A673 (cell line): ENCODE measurements at regions not wholly inside any gene's neighbourhood (a gene's known extent, or its start where the extent isn't known, plus 50 kb on each side); places are given as distances from the start of the nearest gene placed in this dataset.
"Not testable (repeated sequence)": the region's sequence is repeated elsewhere in the genome, so short reads cannot be mapped to it uniquely, and the experiment has no call there.

Experiments used
- BruUV-seq: library from RNA; stranded (reverse); fragments of 400-500 nt; replicated peaks from 2 replicates; lab custom pipeline; 2021; lab: Mats Ljungman, UMichigan
- CTCF ChIA-PET: fragments of 300-600 bp; sonication (Branson Sonifier 250); formaldehyde crosslinking; loops from one replicate; lab custom pipeline; 2022; ENCODE audit warnings: antibody characterized with exemption; lab: Charles Lee
- POLR2A ChIA-PET: fragments of 300-600 bp; sonication (Branson Sonifier 250); formaldehyde crosslinking; loops from one replicate; lab custom pipeline; 2022; ENCODE audit warnings: antibody characterized with exemption; ENCODE audit not compliant: low non-redundant PET; lab: Charles Lee
- DNase-seq: peaks from one replicate; pipeline ENCODE4 v3.0.0-alpha.2; 2015; ENCODE audit warnings: low spot score
- H3K27ac ChIP-seq: fragments of 200-600 bp; sonication (generic); 2 replicates; pipeline ENCODE4 v1.5.1; 2016; ENCODE audit warnings: mixed run types, low read depth, mild to moderate bottlenecking, mixed read lengths, antibody characterized with exemption, low read length; ENCODE audit not compliant: poor library complexity, severe bottlenecking
- H3K27me3 ChIP-seq: fragments of 200-600 bp; sonication (generic); replicated peaks from 2 replicates; pipeline ENCODE4 v1.6.1; 2017; ENCODE audit warnings: mixed run types, low read depth, mild to moderate bottlenecking, mixed read lengths, antibody characterized with exemption, low read length; ENCODE audit not compliant: insufficient read depth, poor library complexity
- H3K36me3 ChIP-seq: fragments of 200-600 bp; sonication (generic); 2 replicates; pipeline ENCODE4 v1.6.1; 2016; ENCODE audit warnings: mixed run types, mild to moderate bottlenecking, mixed read lengths, antibody characterized with exemption, low read length; ENCODE audit not compliant: insufficient read depth, poor library complexity, severe bottlenecking
- H3K4me1 ChIP-seq: fragments of 200-600 bp; sonication (generic); 2 replicates; pipeline ENCODE4 v1.6.1; 2017; ENCODE audit warnings: mixed run types, mild to moderate bottlenecking, mixed read lengths, antibody characterized with exemption, low read length; ENCODE audit not compliant: insufficient read depth, poor library complexity, severe bottlenecking
- H3K4me3 ChIP-seq: fragments of 200-600 bp; sonication (generic); 2 replicates; pipeline ENCODE4 v1.5.1; 2016; ENCODE audit warnings: low read depth, mixed run types, mild to moderate bottlenecking, mixed read lengths, low read length; ENCODE audit not compliant: poor library complexity, severe bottlenecking
- H3K9me3 ChIP-seq: fragments of 200-600 bp; sonication (generic); 2 replicates; pipeline ENCODE4 v1.6.1; 2016; ENCODE audit warnings: mixed run types, low read depth, mild to moderate bottlenecking, mixed read lengths, antibody characterized with exemption, low read length; ENCODE audit not compliant: poor library complexity, severe bottlenecking
- EZH2 ChIP-seq: fragments of 200-600 bp; sonication (generic); IDR thresholded peaks from 2 replicates; pipeline ENCODE4 v1.6.1; 2017; ENCODE audit warnings: borderline replicate concordance, low read depth, mild to moderate bottlenecking, mixed read lengths, antibody characterized with exemption, low read length; ENCODE audit not compliant: poor library complexity, severe bottlenecking
- intact Hi-C: fragments of 100-400 bp; cut with micrococcal nuclease; formaldehyde crosslinking; loops from one replicate; pipeline ENCODE4 v1.10.0; 2022; ENCODE audit not compliant: unreplicated experiment
- TF ChIP-seq, protein P1 (sequence below): fragments of 300-800, 200-600 bp; sonication (generic); conservative IDR thresholded peaks from 2 replicates; pipeline ENCODE4 v1.5.1; 2017; ENCODE audit warnings: low read depth, mild to moderate bottlenecking, antibody characterized with exemption, low read length, moderate library complexity, mixed read lengths

GRCh38 chr5:99747342-99747741, 787.8 kb upstream of the FAM174A start:
- no TSS peak for BruUV-seq
- no peaks in the 10 kb centered on the region for H3K4me1 ChIP-seq
- no peak for DNase-seq
- ChIA-PET CTCF (no interaction called here), POLR2A (no interaction called here)
- TF ChIP-seq, protein P1, sequence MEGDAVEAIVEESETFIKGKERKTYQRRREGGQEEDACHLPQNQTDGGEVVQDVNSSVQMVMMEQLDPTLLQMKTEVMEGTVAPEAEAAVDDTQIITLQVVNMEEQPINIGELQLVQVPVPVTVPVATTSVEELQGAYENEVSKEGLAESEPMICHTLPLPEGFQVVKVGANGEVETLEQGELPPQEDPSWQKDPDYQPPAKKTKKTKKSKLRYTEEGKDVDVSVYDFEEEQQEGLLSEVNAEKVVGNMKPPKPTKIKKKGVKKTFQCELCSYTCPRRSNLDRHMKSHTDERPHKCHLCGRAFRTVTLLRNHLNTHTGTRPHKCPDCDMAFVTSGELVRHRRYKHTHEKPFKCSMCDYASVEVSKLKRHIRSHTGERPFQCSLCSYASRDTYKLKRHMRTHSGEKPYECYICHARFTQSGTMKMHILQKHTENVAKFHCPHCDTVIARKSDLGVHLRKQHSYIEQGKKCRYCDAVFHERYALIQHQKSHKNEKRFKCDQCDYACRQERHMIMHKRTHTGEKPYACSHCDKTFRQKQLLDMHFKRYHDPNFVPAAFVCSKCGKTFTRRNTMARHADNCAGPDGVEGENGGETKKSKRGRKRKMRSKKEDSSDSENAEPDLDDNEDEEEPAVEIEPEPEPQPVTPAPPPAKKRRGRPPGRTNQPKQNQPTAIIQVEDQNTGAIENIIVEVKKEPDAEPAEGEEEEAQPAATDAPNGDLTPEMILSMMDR, result no peak
- no peak for TF ChIP-seq EZH2
- intact Hi-C loops, result no loop called here
- no peaks in the 10 kb centered on the region for H3K27me3 ChIP-seq
- H3K9me3 ChIP-seq, result no peaks in the 10 kb centered on the region
- H3K4me3 ChIP-seq, result no peak overlapping the region
- no peaks in the 10 kb centered on the region for H3K36me3 ChIP-seq
- no peak overlapping the region for H3K27ac ChIP-seq

DNA sequence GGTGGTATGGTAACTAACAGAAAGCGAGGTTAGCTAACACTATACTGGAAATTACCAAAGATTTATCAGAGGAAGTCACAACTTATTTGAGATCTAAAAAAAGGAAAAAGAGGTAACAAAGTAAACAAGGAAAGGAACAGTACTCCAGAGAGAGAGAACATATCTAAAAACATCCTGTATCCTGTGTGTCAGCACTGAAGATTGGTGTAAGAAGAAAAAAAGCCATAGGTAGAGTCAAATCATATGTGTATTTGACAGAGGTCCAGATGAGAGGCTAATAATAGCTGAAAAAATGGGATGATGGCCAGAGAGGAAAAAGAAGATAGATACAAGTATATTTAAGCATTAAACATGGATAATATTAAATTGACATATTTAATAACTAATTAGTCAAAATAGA, 802.0 kb upstream of the FAM174A start:
- H3K9me3 ChIP-seq, POLR2A ChIA-PET, DNase-seq, H3K27ac ChIP-seq, H3K4me1 ChIP-seq, H3K4me3 ChIP-seq, H3K36me3 ChIP-seq, H3K27me3 ChIP-seq, BruUV-seq, CTCF ChIA-PET, intact Hi-C loops: not testable (repeated sequence)

- H3K9me3 ChIP-seq, H3K36me3 ChIP-seq, H3K27ac ChIP-seq, CTCF ChIA-PET, BruUV-seq, H3K27me3 ChIP-seq, DNase-seq, H3K4me3 ChIP-seq, POLR2A ChIA-PET, intact Hi-C loops, H3K4me1 ChIP-seq: not testable (repeated sequence)
Measured at GRCh38 chr5:99730653-99731052, 801.8 kb upstream of the CHD1 start.

GRCh38 chr5:99724732-99725290, 796.0 kb upstream of the CHD1 start:
- Histone ChIP-seq H3K4me3 (no peak overlapping the region), H3K36me3 (no peaks in the 10 kb centered on the region), H3K27me3 (no peaks in the 10 kb centered on the region), H3K27ac (no peak overlapping the region), H3K9me3 (no peaks in the 10 kb centered on the region), H3K4me1 (no peaks in the 10 kb centered on the region)
- BruUV-seq, result no TSS peak
- intact Hi-C loops, result no loop called here
- ChIA-PET POLR2A (no interaction called here), CTCF (no interaction called here)
- TF ChIP-seq, protein P1, result no peak
- TF ChIP-seq EZH2, result no peak
- DNase-seq, result no peak
